GM23338 (cell line): ENCODE measurements at regions not wholly inside any gene's neighbourhood (a gene's known extent, or its start where the extent isn't known, plus 50 kb on each side); places are given as distances from the start of the nearest gene placed in this dataset.

Experiments used
- ATAC-seq: fragments of 200-7000 bp; cut with Tn5 transposase; 3 replicates; pipeline ENCODE4 v1.9.1; 2020
- DNase-seq: peaks from one replicate; pipeline ENCODE4 v3.0.0-alpha.2; 2015; ENCODE audit warnings: low spot score
- H2AFZ ChIP-seq: fragments of 200-600 bp; sonication (generic); 2 replicates; pipeline ENCODE4 v1.8.0; 2016; ENCODE audit warnings: antibody characterized with exemption, mild to moderate bottlenecking, moderate library complexity
- H3F3A ChIP-seq: fragments of 200-600 bp; sonication (generic); replicated peaks from 2 replicates; pipeline ENCODE4 v1.8.0; 2017; ENCODE audit warnings: antibody characterized with exemption, mixed run types, low read depth
- H3K27ac ChIP-seq: fragments of 200-600 bp; sonication (generic); 2 replicates; pipeline ENCODE4 v1.6.1; 2016; ENCODE audit warnings: low read depth
- H3K27me3 ChIP-seq: fragments of 200-600 bp; sonication (generic); 2 replicates; pipeline ENCODE4 v1.8.0; 2016; ENCODE audit warnings: mild to moderate bottlenecking, mixed run types, moderate library complexity; ENCODE audit not compliant: insufficient read depth
- H3K36me3 ChIP-seq: fragments of 200-600 bp; sonication (generic); 2 replicates; pipeline ENCODE4 v1.8.0; 2016; ENCODE audit warnings: mild to moderate bottlenecking; ENCODE audit not compliant: insufficient read depth
- H3K4me1 ChIP-seq: fragments of 200-600 bp; sonication (generic); 2 replicates; pipeline ENCODE4 v1.8.0; 2016; ENCODE audit warnings: mild to moderate bottlenecking, moderate library complexity; ENCODE audit not compliant: insufficient read depth
- H3K4me2 ChIP-seq: fragments of 200-600 bp; sonication (generic); 2 replicates; pipeline ENCODE4 v1.7.1; 2017; ENCODE audit warnings: mixed run types
- H3K4me3 ChIP-seq: fragments of 200-600 bp; sonication (generic); 2 replicates; pipeline ENCODE4 v1.6.1; 2016; ENCODE audit warnings: mixed run types
- H3K79me2 ChIP-seq: fragments of 200-600 bp; sonication (generic); replicated peaks from 2 replicates; pipeline ENCODE4 v1.8.0; 2017; ENCODE audit warnings: mild to moderate bottlenecking; ENCODE audit not compliant: insufficient read depth
- H3K9me2 ChIP-seq: fragments of 200-600 bp; sonication (generic); 2 replicates; pipeline ENCODE4 v1.8.0; 2017; ENCODE audit not compliant: insufficient read depth
- H4K20me1 ChIP-seq: fragments of 200-600 bp; sonication (generic); replicated peaks from 2 replicates; pipeline ENCODE4 v1.8.0; 2017; ENCODE audit warnings: mild to moderate bottlenecking; ENCODE audit not compliant: insufficient read depth
- H3K27ac Mint-ChIP-seq: 2 replicates; pipeline ENCODE4 v1.8.0; 2020; ENCODE audit warnings: inconsistent platforms, mild to moderate bottlenecking, moderate library complexity, mixed read lengths
- H3K27me3 Mint-ChIP-seq: 3 replicates; pipeline ENCODE4 v1.8.0; 2022; ENCODE audit warnings: low read depth, mild to moderate bottlenecking, moderate library complexity, mixed read lengths, inconsistent platforms; ENCODE audit not compliant: insufficient read depth, poor library complexity
- H3K36me3 Mint-ChIP-seq: 3 replicates; pipeline ENCODE4 v1.8.0; 2021; ENCODE audit warnings: low read depth, mild to moderate bottlenecking, inconsistent platforms, moderate library complexity, mixed read lengths
- H3K4me1 Mint-ChIP-seq: 3 replicates; pipeline ENCODE4 v1.8.0; 2020; ENCODE audit warnings: mild to moderate bottlenecking, inconsistent platforms, mixed read lengths
- H3K4me3 Mint-ChIP-seq: 3 replicates; pipeline ENCODE4 v1.8.0; 2021; ENCODE audit warnings: moderate library complexity, mild to moderate bottlenecking, inconsistent platforms, mixed read lengths
- H3K9me3 Mint-ChIP-seq: 3 replicates; pipeline ENCODE4 v1.8.0; 2020; ENCODE audit warnings: moderate library complexity, mild to moderate bottlenecking, inconsistent platforms, mixed read lengths
- CREB1 ChIP-seq: fragments of 250-450 bp; sonication (Bioruptor Pico); IDR thresholded peaks from 2 replicates; pipeline ENCODE4 v1.5.0; 2020; ENCODE audit warnings: low read depth, mild to moderate bottlenecking, moderate library complexity
- ETS1 ChIP-seq: IDR thresholded peaks from 2 replicates; pipeline ENCODE4 v1.6.1; 2016; ENCODE audit warnings: antibody characterized with exemption
- EZH2 ChIP-seq: fragments of 200-600 bp; sonication (generic); IDR thresholded peaks from one replicate; pipeline ENCODE4 v1.8.0; 2017; ENCODE audit warnings: antibody characterized with exemption, mild to moderate bottlenecking, low read depth; ENCODE audit not compliant: unreplicated experiment
- NANOG ChIP-seq: IDR thresholded peaks from 2 replicates; pipeline ENCODE4 v1.6.1; 2016; ENCODE audit warnings: antibody characterized with exemption, borderline replicate concordance
- STAT1 ChIP-seq: IDR thresholded peaks from one replicate; pipeline ENCODE4 v1.6.1; 2016; ENCODE audit warnings: antibody characterized with exemption; ENCODE audit not compliant: unreplicated experiment
- ZNF331 ChIP-seq: fragments of 250-450 bp; sonication (Bioruptor Pico); IDR thresholded peaks from 2 replicates; pipeline ENCODE4 v1.5.0; 2020; ENCODE audit warnings: low read depth, mild to moderate bottlenecking, moderate library complexity
- ZNF462 ChIP-seq: fragments of 250-450 bp; sonication (Bioruptor Pico); IDR thresholded peaks from 2 replicates; pipeline ENCODE4 v1.5.0; 2020; ENCODE audit warnings: mild to moderate bottlenecking, moderate library complexity

DNA sequence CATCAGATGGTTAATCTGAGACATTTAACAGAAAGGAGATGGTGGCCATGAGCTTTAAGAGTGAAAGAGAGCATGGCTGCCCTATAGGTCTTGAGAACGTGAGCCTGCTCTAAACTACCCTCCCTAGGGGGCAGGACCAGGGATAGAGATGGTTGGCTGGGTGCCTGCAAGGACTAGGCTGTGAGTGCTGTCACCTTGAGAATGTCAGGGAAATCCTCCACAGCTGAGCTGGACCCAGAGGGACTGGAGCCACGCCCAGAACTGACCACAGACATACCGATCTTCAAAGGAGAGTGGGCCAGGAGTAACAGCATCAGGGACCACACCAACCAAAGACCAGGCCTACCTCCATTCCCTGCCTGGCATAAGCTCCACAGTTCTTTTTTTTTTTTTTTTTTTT is 53.6 kb upstream of the UBE2E1 start (continued):
- no peak for TF ChIP-seq ZNF462

DNA sequence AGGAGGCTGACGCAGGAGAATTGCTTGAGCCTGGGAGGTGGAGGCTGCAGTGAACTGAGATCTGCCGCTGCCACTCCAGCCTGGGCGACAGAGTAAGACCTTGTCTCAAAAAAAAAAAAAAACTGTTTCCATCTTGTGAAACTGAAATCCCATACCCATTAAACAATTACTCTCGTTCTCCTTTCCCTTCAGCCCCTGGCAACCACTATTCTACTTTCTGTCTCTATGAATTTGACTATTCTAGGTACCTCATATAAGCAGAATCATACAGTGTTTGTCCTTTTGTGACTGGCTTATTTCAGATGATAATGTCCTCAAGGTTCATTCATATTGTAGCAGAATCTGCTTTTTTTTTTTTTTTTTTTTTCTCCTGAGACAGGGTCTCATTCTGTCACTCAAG is 51.5 kb upstream of the UBE2E1 start:
- no peaks in the 10 kb centered on the region for H3F3A ChIP-seq
- H3K27me3 Mint-ChIP-seq, result peaks cover 2% of the 10 kb centered on the region
- ATAC-seq (no peak), DNase-seq (no peak)
- H3K4me3 Mint-ChIP-seq, result no peak overlapping the region
- no peak overlapping the region for H3K4me3 ChIP-seq
- no peak for TF ChIP-seq ETS1
- TF ChIP-seq CREB1 (CRISPR knock-in tag), result no peak
- no peak for TF ChIP-seq NANOG
- TF ChIP-seq ZNF331, result no peak
- no peak for TF ChIP-seq STAT1
- TF ChIP-seq EZH2, result no peak
- H3K4me1 ChIP-seq, result peaks cover 25% of the 10 kb centered on the region
- no peaks in the 10 kb centered on the region for H3K36me3 Mint-ChIP-seq
- no peak overlapping the region for H3K27ac Mint-ChIP-seq
- no peaks in the 10 kb centered on the region; the same call in 2 of the 3 replicates for H3K9me3 Mint-ChIP-seq
- no peaks in the 10 kb centered on the region for H3K9me2 ChIP-seq
- no peaks in the 10 kb centered on the region for H4K20me1 ChIP-seq
- H3K79me2 ChIP-seq, result no peaks in the 10 kb centered on the region
- H3K4me2 ChIP-seq, result no peak overlapping the region
- peaks cover 24% of the 10 kb centered on the region for H3K4me1 Mint-ChIP-seq
- H3K27me3 ChIP-seq, result no peaks in the 10 kb centered on the region
- no peak overlapping the region for H2AFZ ChIP-seq
- no peaks in the 10 kb centered on the region for H3K36me3 ChIP-seq
- H3K27ac ChIP-seq, result no peak overlapping the region
